ENCODE measurements at regions not wholly inside any gene's neighbourhood (a gene's known extent, or its start where the extent isn't known, plus 50 kb on each side); places are given as distances from the start of the nearest gene placed in this dataset.
"Not testable (repeated sequence)": the region's sequence is repeated elsewhere in the genome, so short reads cannot be mapped to it uniquely, and the experiment has no call there.

- H3K27ac ChIP-seq (ENCODE audit: low read depth, low read length); H3K9ac ChIP-seq (ENCODE audit: low read depth in 1 of 2, low read length in 2 of 2); H3K36me3 ChIP-seq (ENCODE audit: control insufficient read depth in 1 of 2, insufficient read depth in 2 of 2, low read length in 2 of 2); H3K4me1 ChIP-seq (ENCODE audit: control insufficient read depth in 1 of 2, insufficient read depth in 2 of 2, low read length in 2 of 2); H3K9me3 ChIP-seq (ENCODE audit: control insufficient read depth in 1 of 2, low read length in 2 of 2); H3K4me3 ChIP-seq (ENCODE audit: low read depth in 1 of 2, low read length in 2 of 2); H3K27me3 ChIP-seq (ENCODE audit: control insufficient read depth in 1 of 2, insufficient read depth in 2 of 2, low read length in 2 of 2): not testable (repeated sequence)
Observed at GRCh38 chr5:98237794-98238193, 535.7 kb upstream of the RGMB start.

- Histone ChIP-seq H3K9ac (ENCODE audit: low read depth in 1 of 2, low read length in 2 of 2) (no peak overlapping the region), H3K27me3 (ENCODE audit: control insufficient read depth in 1 of 2, insufficient read depth in 2 of 2, low read length in 2 of 2) (no peaks in the 10 kb centered on the region), H3K4me1 (ENCODE audit: control insufficient read depth in 1 of 2, insufficient read depth in 2 of 2, low read length in 2 of 2) (no peaks in the 10 kb centered on the region), H3K4me3 (ENCODE audit: low read depth in 1 of 2, low read length in 2 of 2) (no peak overlapping the region), H3K36me3 (ENCODE audit: control insufficient read depth in 1 of 2, insufficient read depth in 2 of 2, low read length in 2 of 2) (no peaks in the 10 kb centered on the region), H3K9me3 (ENCODE audit: control insufficient read depth in 1 of 2, low read length in 2 of 2) (no peaks in the 10 kb centered on the region), H3K27ac (ENCODE audit: low read depth, low read length) (no peak overlapping the region)
Observed at GRCh38 chr5:98243972-98244371, 529.5 kb upstream of the RGMB start.

- H3K27ac ChIP-seq (ENCODE audit: low read depth, low read length), result no peak overlapping the region
- no peak overlapping the region for H3K4me3 ChIP-seq (ENCODE audit: low read depth in 1 of 2, low read length in 2 of 2)
- H3K9ac ChIP-seq (ENCODE audit: low read depth in 1 of 2, low read length in 2 of 2), result no peak overlapping the region
- no peaks in the 10 kb centered on the region for H3K9me3 ChIP-seq (ENCODE audit: control insufficient read depth in 1 of 2, low read length in 2 of 2)
- H3K36me3 ChIP-seq (ENCODE audit: control insufficient read depth in 1 of 2, insufficient read depth in 2 of 2, low read length in 2 of 2), result no peaks in the 10 kb centered on the region
- no peaks in the 10 kb centered on the region for H3K27me3 ChIP-seq (ENCODE audit: control insufficient read depth in 1 of 2, insufficient read depth in 2 of 2, low read length in 2 of 2)
- no peaks in the 10 kb centered on the region for H3K4me1 ChIP-seq (ENCODE audit: control insufficient read depth in 1 of 2, insufficient read depth in 2 of 2, low read length in 2 of 2)
Observed at GRCh38 chr5:98248949-98249348, 524.5 kb upstream of the RGMB start.

- H3K4me3 ChIP-seq (ENCODE audit: low read depth in 1 of 2, low read length in 2 of 2), result no peak overlapping the region
- no peaks in the 10 kb centered on the region for H3K27me3 ChIP-seq (ENCODE audit: control insufficient read depth in 1 of 2, insufficient read depth in 2 of 2, low read length in 2 of 2)
- H3K4me1 ChIP-seq (ENCODE audit: control insufficient read depth in 1 of 2, insufficient read depth in 2 of 2, low read length in 2 of 2), result no peaks in the 10 kb centered on the region
- H3K9me3 ChIP-seq (ENCODE audit: control insufficient read depth in 1 of 2, low read length in 2 of 2), result no peaks in the 10 kb centered on the region
- no peak overlapping the region for H3K27ac ChIP-seq (ENCODE audit: low read depth, low read length)
- no peak overlapping the region for H3K9ac ChIP-seq (ENCODE audit: low read depth in 1 of 2, low read length in 2 of 2)
- H3K36me3 ChIP-seq (ENCODE audit: control insufficient read depth in 1 of 2, insufficient read depth in 2 of 2, low read length in 2 of 2), result no peaks in the 10 kb centered on the region
Observed at GRCh38 chr5:98258939-98259338, 514.5 kb upstream of the RGMB start.

GRCh38 chr5:98259595-98259994, 513.9 kb upstream of the RGMB start:
- Histone ChIP-seq H3K27me3 (ENCODE audit: control insufficient read depth in 1 of 2, insufficient read depth in 2 of 2, low read length in 2 of 2) (no peaks in the 10 kb centered on the region), H3K36me3 (ENCODE audit: control insufficient read depth in 1 of 2, insufficient read depth in 2 of 2, low read length in 2 of 2) (no peaks in the 10 kb centered on the region), H3K9me3 (ENCODE audit: control insufficient read depth in 1 of 2, low read length in 2 of 2) (no peaks in the 10 kb centered on the region), H3K4me1 (ENCODE audit: control insufficient read depth in 1 of 2, insufficient read depth in 2 of 2, low read length in 2 of 2) (no peaks in the 10 kb centered on the region), H3K4me3 (ENCODE audit: low read depth in 1 of 2, low read length in 2 of 2) (no peak overlapping the region), H3K9ac (ENCODE audit: low read depth in 1 of 2, low read length in 2 of 2) (no peak overlapping the region), H3K27ac (ENCODE audit: low read depth, low read length) (no peak overlapping the region)

- Histone ChIP-seq H3K4me3 (ENCODE audit: low read depth in 1 of 2, low read length in 2 of 2) (no peak overlapping the region), H3K9me3 (ENCODE audit: control insufficient read depth in 1 of 2, low read length in 2 of 2) (no peaks in the 10 kb centered on the region), H3K9ac (ENCODE audit: low read depth in 1 of 2, low read length in 2 of 2) (no peak overlapping the region), H3K27me3 (ENCODE audit: control insufficient read depth in 1 of 2, insufficient read depth in 2 of 2, low read length in 2 of 2) (no peaks in the 10 kb centered on the region), H3K27ac (ENCODE audit: low read depth, low read length) (no peak overlapping the region), H3K36me3 (ENCODE audit: control insufficient read depth in 1 of 2, insufficient read depth in 2 of 2, low read length in 2 of 2) (no peaks in the 10 kb centered on the region), H3K4me1 (ENCODE audit: control insufficient read depth in 1 of 2, insufficient read depth in 2 of 2, low read length in 2 of 2) (no peaks in the 10 kb centered on the region)
Observed at GRCh38 chr5:98263084-98263483, 510.4 kb upstream of the RGMB start.

- Histone ChIP-seq H3K4me1 (ENCODE audit: control insufficient read depth in 1 of 2, insufficient read depth in 2 of 2, low read length in 2 of 2) (no peaks in the 10 kb centered on the region), H3K9me3 (ENCODE audit: control insufficient read depth in 1 of 2, low read length in 2 of 2) (no peaks in the 10 kb centered on the region), H3K27me3 (ENCODE audit: control insufficient read depth in 1 of 2, insufficient read depth in 2 of 2, low read length in 2 of 2) (no peaks in the 10 kb centered on the region), H3K27ac (ENCODE audit: low read depth, low read length) (no peak overlapping the region), H3K4me3 (ENCODE audit: low read depth in 1 of 2, low read length in 2 of 2) (no peak overlapping the region), H3K36me3 (ENCODE audit: control insufficient read depth in 1 of 2, insufficient read depth in 2 of 2, low read length in 2 of 2) (no peaks in the 10 kb centered on the region), H3K9ac (ENCODE audit: low read depth in 1 of 2, low read length in 2 of 2) (no peak overlapping the region)
Observed at GRCh38 chr5:98268162-98268860, 505.2 kb upstream of the RGMB start.

- H3K36me3 ChIP-seq (ENCODE audit: control insufficient read depth in 1 of 2, insufficient read depth in 2 of 2, low read length in 2 of 2), result no peaks in the 10 kb centered on the region
- no peak overlapping the region for H3K4me3 ChIP-seq (ENCODE audit: low read depth in 1 of 2, low read length in 2 of 2)
- H3K4me1 ChIP-seq (ENCODE audit: control insufficient read depth in 1 of 2, insufficient read depth in 2 of 2, low read length in 2 of 2), result no peaks in the 10 kb centered on the region
- no peaks in the 10 kb centered on the region for H3K27me3 ChIP-seq (ENCODE audit: control insufficient read depth in 1 of 2, insufficient read depth in 2 of 2, low read length in 2 of 2)
- H3K27ac ChIP-seq (ENCODE audit: low read depth, low read length), result no peak overlapping the region
- H3K9me3 ChIP-seq (ENCODE audit: control insufficient read depth in 1 of 2, low read length in 2 of 2), result no peaks in the 10 kb centered on the region
- no peak overlapping the region for H3K9ac ChIP-seq (ENCODE audit: low read depth in 1 of 2, low read length in 2 of 2)
Observed at GRCh38 chr5:98275980-98276379, 497.5 kb upstream of the RGMB start.

GRCh38 chr5:98282521-98282920, 490.9 kb upstream of the RGMB start:
- Histone ChIP-seq H3K4me3 (ENCODE audit: low read depth in 1 of 2, low read length in 2 of 2) (no peak overlapping the region), H3K4me1 (ENCODE audit: control insufficient read depth in 1 of 2, insufficient read depth in 2 of 2, low read length in 2 of 2) (no peaks in the 10 kb centered on the region), H3K9me3 (ENCODE audit: control insufficient read depth in 1 of 2, low read length in 2 of 2) (no peaks in the 10 kb centered on the region), H3K9ac (ENCODE audit: low read depth in 1 of 2, low read length in 2 of 2) (no peak overlapping the region), H3K27ac (ENCODE audit: low read depth, low read length) (no peak overlapping the region), H3K27me3 (ENCODE audit: control insufficient read depth in 1 of 2, insufficient read depth in 2 of 2, low read length in 2 of 2) (no peaks in the 10 kb centered on the region), H3K36me3 (ENCODE audit: control insufficient read depth in 1 of 2, insufficient read depth in 2 of 2, low read length in 2 of 2) (no peaks in the 10 kb centered on the region)

GRCh38 chr5:98292496-98292895, 481.0 kb upstream of the RGMB start:
- H3K36me3 ChIP-seq (ENCODE audit: control insufficient read depth in 1 of 2, insufficient read depth in 2 of 2, low read length in 2 of 2), result no peaks in the 10 kb centered on the region
- no peaks in the 10 kb centered on the region for H3K4me1 ChIP-seq (ENCODE audit: control insufficient read depth in 1 of 2, insufficient read depth in 2 of 2, low read length in 2 of 2)
- H3K9me3 ChIP-seq (ENCODE audit: control insufficient read depth in 1 of 2, low read length in 2 of 2), result no peaks in the 10 kb centered on the region
- no peak overlapping the region for H3K9ac ChIP-seq (ENCODE audit: low read depth in 1 of 2, low read length in 2 of 2)
- no peak overlapping the region for H3K27ac ChIP-seq (ENCODE audit: low read depth, low read length)
- H3K27me3 ChIP-seq (ENCODE audit: control insufficient read depth in 1 of 2, insufficient read depth in 2 of 2, low read length in 2 of 2), result no peaks in the 10 kb centered on the region
- H3K4me3 ChIP-seq (ENCODE audit: low read depth in 1 of 2, low read length in 2 of 2), result no peak overlapping the region

GRCh38 chr5:98296426-98296825, 477.0 kb upstream of the RGMB start:
- Histone ChIP-seq H3K9ac (ENCODE audit: low read depth in 1 of 2, low read length in 2 of 2) (no peak overlapping the region), H3K27ac (ENCODE audit: low read depth, low read length) (no peak overlapping the region), H3K4me1 (ENCODE audit: control insufficient read depth in 1 of 2, insufficient read depth in 2 of 2, low read length in 2 of 2) (no peaks in the 10 kb centered on the region), H3K4me3 (ENCODE audit: low read depth in 1 of 2, low read length in 2 of 2) (no peak overlapping the region), H3K36me3 (ENCODE audit: control insufficient read depth in 1 of 2, insufficient read depth in 2 of 2, low read length in 2 of 2) (no peaks in the 10 kb centered on the region), H3K27me3 (ENCODE audit: control insufficient read depth in 1 of 2, insufficient read depth in 2 of 2, low read length in 2 of 2) (no peaks in the 10 kb centered on the region), H3K9me3 (ENCODE audit: control insufficient read depth in 1 of 2, low read length in 2 of 2) (no peaks in the 10 kb centered on the region)

Data from duodenal mucosa (tissue), 2 donors.